Skin of body (tissue), 1 donor: ENCODE measurements at regions not wholly inside any gene's neighbourhood (a gene's known extent, or its start where the extent isn't known, plus 50 kb on each side); places are given as distances from the start of the nearest gene placed in this dataset.

Experiments used
- DNase-seq: peaks from one replicate; lab custom pipeline; 2025; lab: John Stamatoyannopoulos, UW

DNA sequence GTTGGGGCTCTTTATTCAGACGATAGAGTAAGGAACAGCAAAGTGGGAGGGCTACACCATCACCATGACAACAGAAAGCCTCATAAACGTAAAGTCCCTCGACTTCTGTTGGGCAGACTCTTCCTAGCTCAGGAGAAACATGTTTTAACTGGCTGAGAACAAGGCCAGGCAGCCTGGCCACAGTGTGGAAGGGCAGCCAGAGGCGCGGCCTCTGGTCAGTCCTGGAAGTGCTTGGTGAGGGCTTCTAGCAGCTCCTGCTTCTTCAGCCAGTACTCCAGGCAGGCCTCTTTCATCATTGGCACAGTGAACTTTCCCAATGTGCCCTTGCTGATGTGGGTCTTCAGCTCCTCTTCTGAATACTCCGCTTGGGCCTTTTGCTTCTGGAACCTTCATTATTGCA lies 690.9 kb downstream of the PCDH19 start:
- DNase-seq: no peak

DNA sequence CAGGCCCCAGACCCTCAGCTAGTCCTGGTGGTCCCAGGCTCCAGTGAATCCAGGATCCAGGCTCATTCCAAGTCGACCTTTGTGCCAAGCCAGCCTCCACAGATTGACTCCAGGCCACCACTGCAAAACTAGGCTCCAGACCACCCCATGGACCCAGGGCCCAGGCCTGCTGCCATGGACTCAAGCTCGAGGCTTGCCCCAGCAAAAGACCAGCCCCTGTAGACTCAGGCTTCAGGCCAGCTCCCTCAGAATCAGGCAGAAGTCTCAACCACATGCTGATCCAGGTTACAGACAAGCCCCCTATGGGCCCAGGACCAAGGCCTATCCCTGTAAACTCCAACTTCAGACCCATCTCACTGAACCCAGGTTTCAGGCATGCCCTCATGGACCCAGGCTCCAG lies 692.4 kb downstream of the PCDH19 start:
- DNase-seq: no peak

DNA sequence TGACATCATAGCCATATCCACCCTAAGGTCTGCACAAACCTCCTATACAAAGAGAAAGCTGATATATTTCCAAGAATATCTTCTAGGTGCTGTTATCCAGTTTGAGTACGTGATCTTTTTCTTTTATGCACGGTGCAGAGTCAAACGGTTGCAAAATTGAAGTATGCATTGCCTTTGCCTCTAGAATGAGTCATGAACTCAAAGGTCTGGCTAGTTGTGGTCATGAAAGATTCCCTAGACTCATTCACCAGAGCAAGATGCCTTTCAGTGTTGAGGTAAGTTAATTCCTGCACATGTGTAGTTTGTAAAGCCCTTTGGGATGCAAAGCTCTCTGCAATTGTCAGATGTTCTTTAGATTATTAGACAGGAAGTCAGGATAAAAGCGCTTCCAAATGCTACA lies 704.4 kb downstream of the PCDH19 start:
- no peak for DNase-seq

DNA sequence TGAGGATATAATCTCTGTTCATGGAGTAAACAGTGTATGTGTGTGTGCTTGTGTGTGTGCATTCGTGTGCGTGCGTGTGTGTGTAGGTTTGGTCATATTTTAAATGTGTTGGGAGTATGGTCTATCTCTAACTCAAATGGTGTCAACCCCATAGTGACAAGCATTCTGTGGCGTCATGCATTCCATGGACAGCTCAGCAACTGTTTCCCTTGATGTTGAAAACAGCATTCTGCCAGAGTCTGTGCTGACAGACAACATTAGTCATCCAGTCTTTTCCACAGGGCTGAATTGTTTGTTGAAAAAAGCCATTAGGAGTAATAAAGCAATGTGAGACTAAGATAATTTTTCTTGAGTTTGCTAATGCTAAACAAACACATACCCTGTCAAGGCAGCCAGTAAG lies 706.6 kb downstream of the PCDH19 start:
- DNase-seq: no peak

DNA sequence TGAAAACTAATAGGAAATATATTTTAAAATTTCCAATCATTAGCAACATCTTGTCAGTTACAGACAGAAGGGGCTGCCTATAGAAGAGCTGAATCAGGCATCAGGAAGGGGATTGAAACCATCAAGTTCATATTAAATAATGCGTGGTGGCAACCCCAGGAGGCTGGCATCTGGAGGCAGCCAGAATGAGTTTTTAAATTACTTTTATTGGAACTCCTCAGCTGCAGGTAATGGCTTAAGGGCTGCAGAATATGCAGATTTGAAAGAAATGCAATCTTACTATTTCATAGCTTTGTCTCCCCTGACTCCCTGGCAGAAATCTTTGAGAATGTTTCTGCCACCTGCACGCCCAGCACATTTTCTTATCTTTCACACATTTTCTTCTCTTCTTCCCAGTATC lies 711.6 kb downstream of the PCDH19 start:
- no peak for DNase-seq

DNA sequence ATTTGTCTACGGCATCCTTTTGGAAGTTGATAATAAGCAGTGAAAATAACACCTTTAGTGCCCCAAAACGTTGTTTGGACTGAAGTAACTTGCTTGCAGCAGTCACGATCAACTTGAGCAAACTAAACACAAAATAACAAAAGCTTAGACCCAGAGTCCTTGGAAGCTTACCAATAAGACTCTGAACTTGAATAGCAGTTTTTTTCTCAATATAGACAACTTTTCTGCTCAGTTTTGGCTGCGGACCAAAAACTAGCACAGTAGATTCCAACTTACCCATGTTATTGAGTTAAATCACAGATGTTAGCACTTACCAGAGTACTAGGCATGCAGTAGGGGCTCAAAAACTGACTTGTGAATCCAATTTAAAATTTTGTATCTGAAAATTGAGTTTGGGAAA lies 746.9 kb downstream of the PCDH19 start:
- no peak for DNase-seq

DNA sequence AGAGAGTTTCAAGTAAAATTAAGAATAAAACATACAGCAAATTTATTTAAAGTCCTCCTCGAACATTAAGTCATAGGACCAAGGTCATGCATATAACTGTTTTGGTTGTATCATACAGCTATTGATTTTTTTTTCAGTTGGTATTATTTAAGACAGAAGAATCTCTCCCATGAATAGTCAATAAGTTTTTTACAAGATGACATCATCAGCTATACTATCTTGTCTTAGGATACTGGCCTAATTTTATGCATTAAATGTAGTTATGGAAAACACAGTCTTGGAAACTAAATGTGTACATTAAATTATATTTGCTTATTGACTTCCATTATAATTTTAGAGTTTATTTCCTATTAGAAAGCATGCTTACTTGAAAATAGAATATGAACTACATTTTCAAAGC lies 755.9 kb downstream of the PCDH19 start:
- no peak for DNase-seq

DNA sequence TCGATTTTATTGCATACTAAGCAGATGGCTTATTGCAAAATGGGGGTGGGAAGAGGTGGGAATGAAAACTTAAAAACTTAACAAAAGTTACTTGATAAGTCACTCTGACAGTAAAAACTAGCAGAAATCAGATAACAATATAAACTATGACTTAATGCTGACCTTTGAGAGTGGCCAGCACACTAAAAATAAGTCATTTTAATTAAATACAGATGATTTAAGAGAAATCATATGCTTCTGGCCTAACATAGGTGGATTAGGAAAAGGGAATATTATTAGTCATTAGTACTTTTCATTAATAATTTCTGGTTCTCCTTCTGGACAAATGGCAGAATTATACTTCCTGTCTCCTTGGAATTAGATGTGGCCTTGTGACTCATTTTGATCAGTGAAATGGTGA lies 756.7 kb downstream of the PCDH19 start:
- DNase-seq: no peak

DNA sequence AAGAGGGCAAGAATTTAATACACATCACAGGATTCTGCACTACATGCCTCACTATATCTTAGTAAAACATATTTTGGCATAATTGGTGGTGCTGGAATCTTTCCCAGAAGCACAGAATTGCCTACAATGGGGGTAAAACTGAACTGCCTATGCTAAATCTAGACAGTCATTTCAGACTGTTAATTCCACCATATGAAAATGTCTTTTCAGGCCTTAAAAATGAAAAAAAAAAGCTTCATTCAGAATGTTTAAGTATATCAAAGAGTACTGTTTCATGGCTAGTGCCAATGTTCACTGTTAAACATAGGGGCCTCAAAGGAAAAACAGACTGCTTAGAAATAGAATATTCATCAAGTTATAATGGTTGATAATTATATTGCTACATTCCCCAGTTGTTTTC lies 797.0 kb downstream of the PCDH19 start:
- DNase-seq: no peak

DNA sequence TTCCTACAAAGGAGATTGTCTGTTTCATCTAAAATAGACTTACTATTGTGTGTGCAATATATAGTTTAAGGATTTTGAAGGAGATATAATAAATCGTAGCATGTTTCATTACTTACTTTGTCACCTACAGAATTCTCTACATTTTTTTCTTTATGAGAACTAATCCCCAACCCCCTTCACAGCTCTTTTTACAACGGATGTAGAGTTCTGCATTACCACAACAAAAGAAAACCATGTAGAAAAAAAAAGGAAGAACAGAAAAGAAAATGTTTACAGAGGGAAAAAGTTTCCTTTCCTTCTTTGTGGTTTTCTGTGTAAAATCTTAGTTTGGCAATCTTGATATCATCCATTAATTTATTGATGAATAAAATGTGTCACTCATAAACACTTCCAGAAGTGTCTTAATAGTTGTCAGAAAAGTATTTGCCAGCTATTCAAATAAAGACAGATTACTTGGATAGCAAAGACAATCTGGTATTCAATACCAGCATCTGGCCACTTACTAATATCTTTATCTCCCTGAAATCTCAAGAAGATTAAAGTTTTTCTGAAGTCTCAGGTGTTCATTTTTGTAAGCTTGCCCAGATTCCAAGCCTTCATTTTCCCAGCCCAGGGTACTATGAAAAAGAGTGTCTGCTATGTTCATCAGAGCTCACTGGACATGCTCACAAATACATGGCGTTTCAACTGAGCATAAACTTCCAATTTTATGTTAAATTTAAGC lies 806.8 kb downstream of the PCDH19 start:
- no peak for DNase-seq

DNA sequence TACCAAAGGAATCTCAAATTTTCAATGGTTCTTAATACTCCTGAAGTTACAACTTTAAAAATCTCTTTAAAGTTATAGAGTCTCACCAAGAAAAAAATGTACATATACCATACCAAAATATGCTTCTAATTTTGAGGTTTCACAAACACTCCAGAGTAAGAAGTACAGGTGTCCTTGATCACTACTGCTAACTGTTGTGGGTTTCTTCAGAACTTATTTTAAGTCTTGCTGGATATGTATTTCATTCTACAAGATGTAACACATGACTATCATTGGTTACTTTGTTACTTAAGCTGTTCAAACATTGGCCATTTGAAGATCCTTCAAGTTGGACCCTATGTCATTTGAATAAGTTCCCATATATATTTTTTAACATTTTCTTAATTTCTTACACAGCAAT lies 808.0 kb downstream of the PCDH19 start:
- no peak for DNase-seq

DNA sequence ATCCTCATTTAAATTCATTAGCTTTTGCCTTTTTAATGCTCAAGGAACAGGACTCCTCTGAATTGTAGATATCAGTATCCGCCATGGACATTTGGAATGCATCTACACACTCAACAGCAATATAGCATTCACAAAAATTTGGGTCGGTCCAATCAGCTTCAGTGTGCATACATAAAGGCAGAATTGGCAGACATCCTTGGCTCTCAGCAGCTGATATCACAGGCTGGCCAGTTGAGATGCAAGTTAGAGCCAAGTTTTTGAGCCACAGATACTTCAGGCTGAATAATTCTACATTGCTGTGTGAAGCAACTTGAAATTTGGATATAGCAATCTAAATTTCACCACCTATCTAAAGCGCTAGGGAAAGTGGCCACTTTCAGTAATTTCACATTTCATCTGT lies 821.1 kb downstream of the PCDH19 start:
- DNase-seq: no peak

DNA sequence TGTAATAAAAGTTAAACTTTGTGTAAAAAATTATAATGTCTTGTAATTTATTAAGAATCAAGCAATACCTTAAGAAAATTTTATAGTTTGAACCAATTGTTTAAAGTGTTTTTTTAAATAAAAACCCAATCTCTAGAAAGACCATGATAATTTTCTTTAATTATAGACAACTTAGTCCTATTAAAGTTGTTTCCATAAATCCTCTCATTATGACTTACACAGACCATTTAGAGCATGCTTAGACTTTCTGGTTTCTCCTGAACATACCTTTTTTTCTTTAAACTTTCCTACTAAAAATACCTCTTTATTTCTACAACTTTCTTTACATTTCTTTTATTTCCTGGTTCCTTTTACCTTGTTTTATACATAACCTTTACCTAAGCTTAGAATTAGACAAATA lies 837.4 kb downstream of the PCDH19 start:
- DNase-seq: no peak

DNA sequence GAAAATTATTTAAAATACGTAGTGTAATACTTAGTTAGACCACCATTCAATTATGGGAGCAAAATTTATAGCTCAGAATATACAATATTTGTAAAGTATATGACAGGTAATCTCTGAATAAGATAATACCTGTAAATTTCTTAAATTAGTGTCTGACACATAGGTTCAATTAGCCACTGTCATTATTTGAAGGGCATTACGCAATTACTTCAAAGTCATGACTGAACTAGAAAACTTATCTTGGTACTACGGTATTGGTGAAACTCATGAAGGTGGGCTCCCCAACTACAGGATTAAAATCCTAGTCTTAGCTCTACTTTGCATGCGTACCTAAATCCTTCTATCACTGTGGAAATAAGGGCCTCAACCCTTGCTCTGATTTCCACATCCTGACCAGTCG lies 860.7 kb downstream of the PCDH19 start:
- DNase-seq: no peak

DNA sequence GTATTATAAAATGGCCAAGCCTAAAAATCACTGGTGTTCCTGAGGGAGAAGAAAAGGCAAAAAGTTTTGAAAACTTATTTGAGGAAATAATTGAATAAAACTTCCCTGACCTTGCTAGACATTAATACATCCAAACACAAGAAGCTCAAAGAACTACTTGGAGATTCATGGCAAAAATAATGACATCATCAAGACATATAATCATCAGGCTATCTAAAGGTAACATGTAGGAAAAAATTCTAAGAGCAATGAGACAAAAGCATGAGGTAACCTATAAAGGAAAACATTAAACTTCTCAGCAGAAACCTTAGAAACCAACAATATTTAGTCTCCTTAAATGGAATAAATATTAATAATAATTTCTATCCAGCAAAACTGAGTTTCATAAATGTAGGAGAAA lies 887.6 kb downstream of the PCDH19 start:
- no peak for DNase-seq

DNA sequence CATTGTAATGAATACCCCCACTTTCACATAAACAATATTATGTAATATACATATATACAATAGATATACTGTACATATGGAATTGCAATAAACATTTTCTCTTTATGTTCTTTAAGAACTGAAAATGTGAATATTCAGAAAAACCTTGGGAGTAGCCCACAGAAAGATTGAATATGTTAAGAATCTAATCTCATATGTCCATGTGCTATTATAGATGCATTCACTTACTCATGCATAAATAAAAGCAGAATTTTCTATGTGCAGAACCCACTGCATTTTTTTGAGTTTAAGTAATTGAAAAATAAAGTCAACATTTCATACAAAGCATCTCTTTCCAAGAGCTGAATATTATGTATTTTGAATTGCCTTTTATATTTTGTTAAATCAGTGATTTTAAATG lies 902.3 kb downstream of the PCDH19 start:
- DNase-seq: no peak

DNA sequence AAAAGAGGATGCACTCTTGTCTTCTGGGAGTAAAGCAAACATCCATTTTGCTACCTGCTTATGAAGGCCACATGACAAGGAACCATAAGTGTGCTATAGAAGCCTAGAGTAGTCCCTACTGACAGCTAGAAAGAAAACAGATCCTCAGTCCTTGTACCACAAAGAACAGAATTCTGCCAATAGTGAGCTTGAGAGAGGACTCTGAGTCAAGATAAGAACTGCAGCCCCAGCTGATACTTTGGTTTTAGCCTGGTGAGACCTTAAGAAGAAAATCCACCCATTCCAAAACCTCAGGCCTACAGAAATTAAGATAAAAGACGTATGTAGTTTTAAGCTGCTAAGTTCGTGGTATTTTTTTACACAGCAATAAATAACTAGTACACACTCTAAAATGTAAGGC lies 914.6 kb downstream of the PCDH19 start:
- DNase-seq: no peak

DNA sequence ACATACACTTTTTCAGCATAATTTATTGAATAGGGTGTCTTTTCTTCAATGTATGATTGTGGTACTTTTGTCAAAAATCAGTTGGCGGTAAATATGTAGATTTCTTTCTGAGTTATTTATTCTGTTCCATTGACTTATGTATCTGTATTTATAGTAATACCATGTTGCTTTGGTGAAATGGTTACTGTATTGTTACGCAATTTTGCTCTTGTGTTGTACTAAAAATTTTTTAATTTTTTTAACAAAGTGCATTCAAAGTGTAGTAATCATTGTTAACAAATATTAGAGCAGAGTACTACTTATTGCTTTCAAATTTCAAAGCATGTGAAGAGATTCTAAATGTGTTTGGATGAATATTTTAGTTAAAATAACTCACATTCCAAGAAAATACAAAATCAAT lies 915.4 kb downstream of the PCDH19 start:
- no peak for DNase-seq

DNA sequence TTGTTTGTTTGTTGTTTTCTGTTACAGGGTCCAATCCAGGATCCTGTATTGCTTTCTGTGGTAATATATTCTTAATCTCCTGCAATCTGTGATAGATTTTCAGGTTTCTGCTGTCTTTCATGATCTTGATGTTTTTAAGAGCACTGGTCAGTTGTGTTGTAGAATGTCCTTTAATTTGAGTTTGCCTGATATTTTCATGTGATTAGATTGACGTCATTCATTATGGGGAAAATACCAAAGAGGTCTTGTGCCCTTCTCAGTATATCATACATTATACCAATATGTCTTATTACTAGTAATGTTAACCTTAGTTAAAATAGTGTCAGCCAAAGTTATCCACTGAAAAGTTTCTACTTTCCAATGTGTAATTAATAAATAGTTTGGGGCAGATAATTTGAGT lies 929.3 kb downstream of the PCDH19 start:
- no peak for DNase-seq

DNA sequence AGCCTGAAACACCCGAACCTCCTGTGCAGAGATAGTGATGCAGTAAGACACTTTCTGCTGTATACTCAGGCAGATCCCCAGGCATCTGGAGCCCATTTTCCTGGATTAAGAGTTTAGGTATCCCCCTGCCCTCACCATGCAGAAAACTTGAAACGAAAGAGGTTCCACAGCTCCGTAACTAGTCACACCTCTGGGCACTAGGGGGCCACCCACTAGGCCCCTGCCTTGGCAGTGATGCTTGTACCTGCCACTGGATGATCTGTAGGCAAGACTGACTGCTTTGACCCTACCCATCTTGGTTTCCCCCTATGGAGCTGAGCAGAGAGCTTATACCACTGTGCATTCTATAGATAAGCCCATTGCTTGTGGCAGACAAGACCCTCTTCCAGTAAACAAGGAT lies 940.6 kb downstream of the PCDH19 start:
- no peak for DNase-seq

DNA sequence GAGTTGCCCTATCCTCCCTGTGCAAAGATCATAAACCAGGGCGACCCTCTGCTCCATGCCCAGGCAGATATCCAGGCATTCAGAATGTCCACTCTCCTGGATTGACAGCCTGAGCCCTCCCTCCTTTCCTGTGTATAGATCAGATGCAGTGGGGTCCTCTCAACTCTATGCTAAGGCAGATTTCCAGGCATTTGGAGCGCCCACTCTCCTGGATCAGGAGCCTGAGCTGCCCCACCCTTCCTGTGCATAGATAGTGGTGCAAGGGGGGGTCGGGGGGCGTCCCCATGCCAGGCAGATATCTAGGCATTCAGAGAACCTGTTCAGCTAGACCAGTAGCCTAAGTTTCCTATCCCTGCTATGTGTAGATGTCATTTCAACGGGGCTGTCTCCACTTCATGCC lies 941.1 kb downstream of the PCDH19 start:
- no peak for DNase-seq

DNA sequence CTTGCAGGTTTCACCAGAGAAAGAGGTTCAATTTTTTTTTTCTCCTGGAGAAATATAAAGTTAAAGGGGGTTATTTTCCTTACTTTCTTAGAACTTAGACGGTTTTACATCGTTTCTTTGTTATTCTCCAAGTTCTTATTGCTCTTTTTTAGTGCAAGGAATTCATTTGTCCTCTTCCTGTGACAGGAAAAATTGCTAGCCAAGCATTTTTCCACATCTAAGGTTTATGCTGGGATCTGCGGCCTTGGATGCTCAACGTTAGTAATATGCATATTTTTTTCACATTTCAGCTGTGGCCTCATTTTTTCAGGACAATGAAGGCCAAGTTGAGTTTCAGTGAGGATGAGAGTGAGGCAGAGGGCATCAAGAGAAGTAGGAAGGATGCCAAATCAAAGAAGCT lies 948.9 kb downstream of the PCDH19 start:
- no peak for DNase-seq

DNA sequence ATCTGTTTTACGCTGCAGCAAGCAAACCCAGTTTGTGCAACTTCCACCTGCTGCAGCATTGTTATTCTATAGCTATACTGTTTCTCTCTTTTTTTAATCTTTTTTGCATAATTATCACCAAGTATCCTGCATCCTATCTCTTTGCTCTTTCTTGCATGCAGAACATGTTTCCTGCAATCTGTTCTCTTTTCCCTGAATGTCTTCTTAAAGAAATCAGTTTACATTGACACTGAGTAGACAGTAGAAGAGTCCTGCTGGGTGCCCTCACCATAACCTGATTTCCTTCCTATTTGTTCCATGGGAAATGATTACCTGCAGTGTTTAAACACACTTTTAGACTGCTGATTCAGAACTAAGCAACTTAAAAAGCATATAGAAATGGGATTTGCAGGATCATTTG lies 964.7 kb downstream of the PCDH19 start:
- DNase-seq: no peak

DNA sequence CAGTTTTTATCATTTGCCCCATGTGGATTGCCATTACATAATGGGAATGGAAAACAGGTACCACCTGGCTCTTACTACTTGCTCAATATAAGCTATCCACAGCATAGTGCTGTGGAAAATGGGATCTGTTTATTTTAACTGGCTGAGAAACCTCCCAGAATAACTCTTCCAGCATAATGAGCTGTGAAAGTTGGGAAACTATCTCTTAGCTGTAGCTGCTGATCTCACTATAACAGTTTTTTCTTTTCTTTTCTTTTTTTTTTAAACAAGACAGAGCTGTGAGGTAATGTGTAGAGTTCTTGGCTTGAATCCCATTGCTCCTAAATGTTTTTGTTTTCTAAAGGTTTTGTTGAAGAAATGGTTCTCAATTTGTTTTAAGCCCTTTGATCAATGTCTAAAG lies 988.3 kb downstream of the PCDH19 start:
- no peak for DNase-seq
